ENCODE measurements at regions not wholly inside any gene's neighbourhood (a gene's known extent, or its start where the extent isn't known, plus 50 kb on each side); places are given as distances from the start of the nearest gene placed in this dataset.
A peak's percentile ranks its signal among the peaks of the same experiment; 100 is the strongest.
"Not testable (repeated sequence)": the region's sequence is repeated elsewhere in the genome, so short reads cannot be mapped to it uniquely, and the experiment has no call there.

GRCh38 chr4:147287588-147287890, 193.4 kb upstream of the EDNRA start:
- ATAC-seq (peak in 2 of 4 donors; percentile 33 to 46), DNase-seq (no peak)
- intact Hi-C loops (cut with DNase I) = no loop called here
- no peak overlapping the region for H3K27ac ChIP-seq
- no peak overlapping the region for H3K4me3 ChIP-seq
- H3K27me3 ChIP-seq = no peaks in the 10 kb centered on the region
- no peaks in the 10 kb centered on the region for H3K4me1 ChIP-seq
- 0% methylated on average over 2 of the region's 2 CpGs for WGBS (ENCODE audit: insufficient coverage, low coverage, low lambda C conversion rate, missing lambda C conversion rate)
- TF ChIP-seq CTCF (IDR thresholded peaks at IDR 0.05) (no peak), POLR2A (IDR thresholded peaks at IDR 0.05) (no peak)
- H3K9me3 ChIP-seq = no peaks in the 10 kb centered on the region
- H3K36me3 ChIP-seq = no peaks in the 10 kb centered on the region

GRCh38 chr4:147288512-147288911, 192.4 kb upstream of the EDNRA start:
- no peaks in the 10 kb centered on the region for H3K9me3 ChIP-seq

GRCh38 chr4:147289181-147289580, 191.7 kb upstream of the EDNRA start:
- no peaks in the 10 kb centered on the region for H3K9me3 ChIP-seq
- peaks cover 0 to 12% (median 0%) of the 10 kb centered on the region in 4 donors for H3K4me1 ChIP-seq
- DNase-seq = no peak
- no peaks in the 10 kb centered on the region for H3K27me3 ChIP-seq
- WGBS (ENCODE audit: insufficient coverage, low coverage, low lambda C conversion rate, missing lambda C conversion rate) = 88% methylated on average over 4 of the region's 5 CpGs
- TF ChIP-seq POLR2A (IDR thresholded peaks at IDR 0.05) = no peak
- no peak for TF ChIP-seq CTCF (IDR thresholded peaks at IDR 0.05)
- intact Hi-C loops (cut with DNase I) = no loop called here
- no peak overlapping the region for H3K27ac ChIP-seq
- H3K36me3 ChIP-seq = no peaks in the 10 kb centered on the region
- H3K4me3 ChIP-seq = no peak overlapping the region
- no peak for ATAC-seq

More at GRCh38 chr4:147288512-147288911, 192.4 kb upstream of the EDNRA start:
- intact Hi-C loops (cut with DNase I) = no loop called here
- DNase-seq = no peak
- TF ChIP-seq CTCF (IDR thresholded peaks at IDR 0.05) = no peak
- no peak for TF ChIP-seq POLR2A (IDR thresholded peaks at IDR 0.05)
- Histone ChIP-seq H3K4me3 (no peak overlapping the region), H3K4me1 (peaks cover 0 to 8% (median 0%) of the 10 kb centered on the region in 4 donors), H3K36me3 (no peaks in the 10 kb centered on the region), H3K27ac (no peak overlapping the region), H3K27me3 (no peaks in the 10 kb centered on the region)
- 94% methylated on average over 1 of the region's 1 CpG for WGBS (ENCODE audit: insufficient coverage, low coverage, low lambda C conversion rate, missing lambda C conversion rate)
- no peak for ATAC-seq

GRCh38 chr4:147292604-147293313, 188.1 kb upstream of the EDNRA start:
- peak in 3 of 4 donors; percentile 24 to 61 (median 28) for ATAC-seq
- H3K27ac ChIP-seq; H3K4me3 ChIP-seq; H3K36me3 ChIP-seq; H3K27me3 ChIP-seq; H3K9me3 ChIP-seq; intact Hi-C loops (cut with DNase I): not testable (repeated sequence)
- 28% methylated on average over 3 of the region's 10 CpGs for WGBS (ENCODE audit: insufficient coverage, low coverage, low lambda C conversion rate, missing lambda C conversion rate)
- DNase-seq = peak in 1 of 3 donors; percentile 33
- H3K4me1 ChIP-seq = peaks cover 0 to 12% (median 0%) of the 10 kb centered on the region in 4 donors

GRCh38 chr4:147293314-147293677, 187.6 kb upstream of the EDNRA start:
- H3K36me3 ChIP-seq; H3K9me3 ChIP-seq; intact Hi-C loops (cut with DNase I); H3K27ac ChIP-seq; H3K27me3 ChIP-seq; DNase-seq; H3K4me3 ChIP-seq: not testable (repeated sequence)
- ATAC-seq = peak in 3 of 4 donors; percentile 50 to 54 (median 53)
- peaks cover 0 to 12% (median 0%) of the 10 kb centered on the region in 4 donors for H3K4me1 ChIP-seq
- WGBS (ENCODE audit: insufficient coverage, low coverage, low lambda C conversion rate, missing lambda C conversion rate) = 25% methylated on average over 6 of the region's 6 CpGs
